ENCODE measurements at regions not wholly inside any gene's neighbourhood (a gene's known extent, or its start where the extent isn't known, plus 50 kb on each side); places are given as distances from the start of the nearest gene placed in this dataset.

- TF ChIP-seq EP300 (IDR thresholded peaks at IDR 0.05; ENCODE audit: borderline replicate concordance) (no peak), EGR1 (IDR thresholded peaks at IDR 0.05) (no peak), CREB1 (IDR thresholded peaks at IDR 0.05; ENCODE audit: low read depth) (no peak), RAD21 (IDR thresholded peaks at IDR 0.05; ENCODE audit: low read depth) (no peak), FOXM1 (IDR thresholded peaks at IDR 0.05; ENCODE audit: borderline replicate concordance, low read depth) (no peak), YY1 (IDR thresholded peaks at IDR 0.05; ENCODE audit: low read depth) (no peak), MAX (IDR thresholded peaks at IDR 0.05) (no peak)
These were observed 240.4 kb downstream of the B3GLCT start for GRCh38 chr13:31440132-31440531.

GRCh38 chr13:31441800-31442510 lies 242.2 kb downstream of the B3GLCT start:
- no peak for TF ChIP-seq TEAD4 (IDR thresholded peaks at IDR 0.05)
- no peak for TF ChIP-seq RAD21 (IDR thresholded peaks at IDR 0.05; ENCODE audit: low read depth)
- TF ChIP-seq EP300 (IDR thresholded peaks at IDR 0.05; ENCODE audit: borderline replicate concordance), result no peak
- TF ChIP-seq MAX (IDR thresholded peaks at IDR 0.05), result no peak
- no peak for TF ChIP-seq ZBTB7A (IDR thresholded peaks at IDR 0.05; ENCODE audit: low read depth)
- no peak for TF ChIP-seq REST (IDR thresholded peaks at IDR 0.05; ENCODE audit: low read depth)
- TF ChIP-seq TCF12 (IDR thresholded peaks at IDR 0.05; ENCODE audit: low read depth), result no peak
- no peak for TF ChIP-seq USF1 (IDR thresholded peaks at IDR 0.05)
- no peak for TF ChIP-seq FOXM1 (IDR thresholded peaks at IDR 0.05; ENCODE audit: borderline replicate concordance, low read depth)
- no peak for TF ChIP-seq CREB1 (IDR thresholded peaks at IDR 0.05; ENCODE audit: low read depth)
- no peak for TF ChIP-seq TAF1 (IDR thresholded peaks at IDR 0.05; ENCODE audit: low read depth)
- no peak for TF ChIP-seq NFIC (IDR thresholded peaks at IDR 0.05)
- TF ChIP-seq EGR1 (IDR thresholded peaks at IDR 0.05), result no peak
- TF ChIP-seq YY1 (IDR thresholded peaks at IDR 0.05; ENCODE audit: low read depth), result no peak
- no peak for TF ChIP-seq CEBPB (IDR thresholded peaks at IDR 0.05)

DNA sequence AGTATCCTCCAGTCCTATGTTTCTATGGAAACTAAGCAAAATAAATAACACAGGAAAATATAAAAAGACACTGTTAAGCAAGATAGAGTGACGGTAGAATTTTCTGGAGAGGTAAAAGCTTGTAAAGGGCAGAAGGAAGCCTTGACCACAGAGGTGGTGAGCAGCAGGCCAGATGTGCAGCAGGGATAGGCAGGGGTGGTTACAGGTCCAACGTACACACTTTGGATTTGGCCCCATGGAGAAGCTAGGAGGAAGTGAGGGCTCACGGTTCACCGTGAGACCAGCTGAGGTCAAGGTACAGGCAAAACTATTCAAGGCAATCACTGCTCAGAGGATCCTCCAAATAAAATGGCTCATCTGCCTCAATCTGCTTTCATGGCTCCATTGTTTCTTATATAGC lies 242.8 kb downstream of the B3GLCT start:
- TF ChIP-seq TAF1 (IDR thresholded peaks at IDR 0.05; ENCODE audit: low read depth) (no peak), TCF12 (IDR thresholded peaks at IDR 0.05; ENCODE audit: low read depth) (no peak), EP300 (IDR thresholded peaks at IDR 0.05; ENCODE audit: borderline replicate concordance) (no peak), CREB1 (IDR thresholded peaks at IDR 0.05; ENCODE audit: low read depth) (no peak), FOXM1 (IDR thresholded peaks at IDR 0.05; ENCODE audit: borderline replicate concordance, low read depth) (no peak), ZBTB7A (IDR thresholded peaks at IDR 0.05; ENCODE audit: low read depth) (no peak), CEBPB (IDR thresholded peaks at IDR 0.05) (no peak), RAD21 (IDR thresholded peaks at IDR 0.05; ENCODE audit: low read depth) (no peak), TEAD4 (IDR thresholded peaks at IDR 0.05) (no peak), REST (IDR thresholded peaks at IDR 0.05; ENCODE audit: low read depth) (no peak), NFIC (IDR thresholded peaks at IDR 0.05) (no peak), MAX (IDR thresholded peaks at IDR 0.05) (no peak), USF1 (IDR thresholded peaks at IDR 0.05) (no peak)

DNA sequence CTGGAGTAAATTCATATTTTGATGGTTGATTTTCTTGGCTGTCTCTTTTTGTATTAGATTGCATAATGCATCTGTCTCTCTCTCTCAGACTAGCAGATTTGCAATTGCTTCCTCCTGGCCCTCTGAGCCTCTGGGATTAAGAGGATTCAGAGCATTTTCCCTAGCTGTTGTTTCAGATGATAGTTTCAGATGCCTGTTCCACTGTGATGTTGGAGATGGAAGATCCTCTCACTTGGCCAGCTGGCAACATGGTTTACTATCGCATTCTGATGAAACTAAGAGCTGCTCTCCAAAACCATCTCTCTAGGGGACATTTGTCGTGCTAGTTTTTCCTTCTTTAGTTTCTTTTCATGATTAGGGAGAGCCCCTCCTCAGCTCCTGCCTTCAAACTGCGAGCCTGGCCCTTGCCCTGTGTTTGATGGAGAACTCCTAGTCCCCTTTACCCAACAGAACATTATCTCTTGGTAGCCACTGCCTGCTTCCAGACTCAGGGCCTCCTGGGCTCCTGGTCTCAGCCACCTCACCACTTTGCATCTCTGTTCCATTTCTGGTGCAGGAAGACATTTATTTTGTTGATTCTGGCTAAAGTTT lies 244.6 kb downstream of the B3GLCT start:
- TF ChIP-seq NFIC (IDR thresholded peaks at IDR 0.05), result no peak
- TF ChIP-seq TAF1 (IDR thresholded peaks at IDR 0.05; ENCODE audit: low read depth), result no peak
- no peak for TF ChIP-seq REST (IDR thresholded peaks at IDR 0.05; ENCODE audit: low read depth)
- no peak for TF ChIP-seq YY1 (IDR thresholded peaks at IDR 0.05; ENCODE audit: low read depth)
- no peak for TF ChIP-seq ZBTB7A (IDR thresholded peaks at IDR 0.05; ENCODE audit: low read depth)
- TF ChIP-seq CEBPB (IDR thresholded peaks at IDR 0.05), result no peak
- no peak for TF ChIP-seq EP300 (IDR thresholded peaks at IDR 0.05; ENCODE audit: borderline replicate concordance)
- no peak for TF ChIP-seq RAD21 (IDR thresholded peaks at IDR 0.05; ENCODE audit: low read depth)
- TF ChIP-seq USF1 (IDR thresholded peaks at IDR 0.05), result no peak
- TF ChIP-seq TEAD4 (IDR thresholded peaks at IDR 0.05), result no peak
- no peak for TF ChIP-seq TCF12 (IDR thresholded peaks at IDR 0.05; ENCODE audit: low read depth)
- TF ChIP-seq EGR1 (IDR thresholded peaks at IDR 0.05), result no peak
- TF ChIP-seq FOXM1 (IDR thresholded peaks at IDR 0.05; ENCODE audit: borderline replicate concordance, low read depth), result no peak
